ENCODE measurements at regions not wholly inside any gene's neighbourhood (a gene's known extent, or its start where the extent isn't known, plus 50 kb on each side); places are given as distances from the start of the nearest gene placed in this dataset.

- TF ChIP-seq CTCF (IDR thresholded peaks at IDR 0.05; ENCODE audit: extremely low read depth in 1 of 2, insufficient read depth in 1 of 2, low read depth in 1 of 2, low read length in 2 of 2) (no peak), POLR2A (IDR thresholded peaks at IDR 0.05; ENCODE audit: low read depth, low read length) (no peak)
Observed at GRCh38 chr3:24780991-24781390, 286.3 kb upstream of the THRB start.

All from endothelial cell of umbilical vein (primary cell).